HTR-8/SVneo (cell line): ENCODE measurements at regions not wholly inside any gene's neighbourhood (a gene's known extent, or its start where the extent isn't known, plus 50 kb on each side); places are given as distances from the start of the nearest gene placed in this dataset.
A peak's percentile ranks its signal among the peaks of the same experiment; 100 is the strongest.
"Not testable (repeated sequence)": the region's sequence is repeated elsewhere in the genome, so short reads cannot be mapped to it uniquely, and the experiment has no call there.

Experiments
- DNase-seq: peaks from one replicate; pipeline ENCODE4 v3.0.0; 2011; ENCODE audit warnings: low spot score, mixed read lengths; ENCODE audit not compliant: insufficient read length
- FAIRE-seq: peaks from 2 replicates; lab custom pipeline; 2011; peaks lifted over from hg19 to GRCh38; lab: Jason Lieb, UNC

GRCh38 chr5:167916706-167917105 is 374.7 kb upstream of the WWC1 start:
- DNase-seq (peak; percentile 35), FAIRE-seq (peak; percentile 88)

- no peak for DNase-seq
- FAIRE-seq: no peak
Observed at GRCh38 chr5:167918184-167918812, 373.1 kb upstream of the WWC1 start.

- DNase-seq (no peak), FAIRE-seq (peak; percentile 13)
Observed at GRCh38 chr5:167918813-167919483, 372.5 kb upstream of the WWC1 start.

- DNase-seq (no peak), FAIRE-seq (no peak)
Observed at GRCh38 chr5:167920589-167920988, 370.9 kb upstream of the WWC1 start.

GRCh38 chr5:167921796-167922195 is 369.6 kb upstream of the WWC1 start:
- DNase-seq (no peak), FAIRE-seq (no peak)

- no peak for DNase-seq
- peak; percentile 28 for FAIRE-seq
Observed at GRCh38 chr5:167923396-167923795, 368.0 kb upstream of the WWC1 start.

GRCh38 chr5:167929841-167930240 is 361.6 kb upstream of the WWC1 start:
- FAIRE-seq: no peak

GRCh38 chr5:167934551-167934971 is 356.9 kb upstream of the WWC1 start:
- no peak for FAIRE-seq
- no peak for DNase-seq

More at GRCh38 chr5:167929841-167930240, 361.6 kb upstream of the WWC1 start:
- no peak for DNase-seq

- FAIRE-seq: no peak
- no peak for DNase-seq
Observed at GRCh38 chr5:167936022-167936421, 355.4 kb upstream of the WWC1 start.

- no peak for DNase-seq
- no peak for FAIRE-seq
Observed at GRCh38 chr5:167936944-167937634, 354.4 kb upstream of the WWC1 start.

GRCh38 chr5:167937635-167937998 is 353.8 kb upstream of the WWC1 start:
- DNase-seq: no peak
- no peak for FAIRE-seq

GRCh38 chr5:167939686-167940085 is 351.8 kb upstream of the WWC1 start:
- DNase-seq: no peak
- no peak for FAIRE-seq

GRCh38 chr5:167940911-167941310 is 350.5 kb upstream of the WWC1 start:
- no peak for FAIRE-seq
- no peak for DNase-seq

GRCh38 chr5:167941556-167941955 is 349.9 kb upstream of the WWC1 start:
- not testable (repeated sequence) for DNase-seq, FAIRE-seq

- DNase-seq: no peak
Observed at GRCh38 chr5:167943343-167943742, 348.1 kb upstream of the WWC1 start.

GRCh38 chr5:167944121-167944852 is 347.2 kb upstream of the WWC1 start:
- DNase-seq (no peak), FAIRE-seq (no peak)

More at GRCh38 chr5:167943343-167943742, 348.1 kb upstream of the WWC1 start:
- FAIRE-seq: no peak

GRCh38 chr5:167945542-167946384 is 345.7 kb upstream of the WWC1 start:
- FAIRE-seq: peak; percentile 95

GRCh38 chr5:167947306-167947705 is 344.1 kb upstream of the WWC1 start:
- FAIRE-seq (no peak), DNase-seq (no peak)

More at GRCh38 chr5:167945542-167946384, 345.7 kb upstream of the WWC1 start:
- peak; percentile 54 for DNase-seq

- FAIRE-seq (no peak), DNase-seq (no peak)
Observed at GRCh38 chr5:167948251-167948650, 343.2 kb upstream of the WWC1 start.

- DNase-seq (no peak), FAIRE-seq (peak; percentile 46)
Observed at GRCh38 chr5:167949435-167949834, 342.0 kb upstream of the WWC1 start.
